ENCODE measurements at regions not wholly inside any gene's neighbourhood (a gene's known extent, or its start where the extent isn't known, plus 50 kb on each side); places are given as distances from the start of the nearest gene placed in this dataset.

DNA sequence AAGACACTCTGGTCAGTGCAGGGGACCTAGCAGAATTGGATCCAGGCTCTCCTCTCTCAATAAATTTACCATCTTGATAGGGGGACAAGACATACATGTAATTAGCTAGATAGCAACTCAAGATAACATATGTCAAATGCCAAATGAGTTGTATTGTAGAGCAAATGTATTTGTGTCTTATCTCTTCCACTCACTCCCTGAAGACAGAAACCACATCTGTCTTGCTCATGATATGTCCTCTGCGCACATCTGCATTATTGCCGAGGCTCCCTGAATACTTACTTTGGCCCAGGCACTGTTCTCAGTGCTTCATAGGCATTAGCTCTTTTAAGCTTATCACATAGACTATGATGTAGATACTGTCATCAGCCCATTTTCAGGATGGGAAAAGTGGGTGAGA is 122.9 kb upstream of the GATA6 start:
- TF ChIP-seq, protein P1, sequence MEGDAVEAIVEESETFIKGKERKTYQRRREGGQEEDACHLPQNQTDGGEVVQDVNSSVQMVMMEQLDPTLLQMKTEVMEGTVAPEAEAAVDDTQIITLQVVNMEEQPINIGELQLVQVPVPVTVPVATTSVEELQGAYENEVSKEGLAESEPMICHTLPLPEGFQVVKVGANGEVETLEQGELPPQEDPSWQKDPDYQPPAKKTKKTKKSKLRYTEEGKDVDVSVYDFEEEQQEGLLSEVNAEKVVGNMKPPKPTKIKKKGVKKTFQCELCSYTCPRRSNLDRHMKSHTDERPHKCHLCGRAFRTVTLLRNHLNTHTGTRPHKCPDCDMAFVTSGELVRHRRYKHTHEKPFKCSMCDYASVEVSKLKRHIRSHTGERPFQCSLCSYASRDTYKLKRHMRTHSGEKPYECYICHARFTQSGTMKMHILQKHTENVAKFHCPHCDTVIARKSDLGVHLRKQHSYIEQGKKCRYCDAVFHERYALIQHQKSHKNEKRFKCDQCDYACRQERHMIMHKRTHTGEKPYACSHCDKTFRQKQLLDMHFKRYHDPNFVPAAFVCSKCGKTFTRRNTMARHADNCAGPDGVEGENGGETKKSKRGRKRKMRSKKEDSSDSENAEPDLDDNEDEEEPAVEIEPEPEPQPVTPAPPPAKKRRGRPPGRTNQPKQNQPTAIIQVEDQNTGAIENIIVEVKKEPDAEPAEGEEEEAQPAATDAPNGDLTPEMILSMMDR (IDR thresholded peaks at IDR 0.05), result no peak
- no peak for TF ChIP-seq EP300 (IDR thresholded peaks at IDR 0.05)

Measured in stomach (tissue), 4 donors.